ENCODE measurements at regions not wholly inside any gene's neighbourhood (a gene's known extent, or its start where the extent isn't known, plus 50 kb on each side); places are given as distances from the start of the nearest gene placed in this dataset.

GRCh38 chr13:68481130-68481529 is 1251.0 kb upstream of the PCDH9 start:
- no peaks in the 10 kb centered on the region for H3K27me3 Mint-ChIP-seq (ENCODE audit: low read depth, poor library complexity)
- TF ChIP-seq CTCF (IDR thresholded peaks at IDR 0.05), result no peak
- DNase-seq, result no peak
- H3K27ac Mint-ChIP-seq, result no peak overlapping the region
- H3K4me3 Mint-ChIP-seq, result no peak overlapping the region
- H3K4me1 Mint-ChIP-seq, result no peaks in the 10 kb centered on the region
- no peaks in the 10 kb centered on the region for H3K9me3 Mint-ChIP-seq
- H3K36me3 Mint-ChIP-seq (ENCODE audit: low read depth), result no peaks in the 10 kb centered on the region

- Mint-ChIP-seq H3K4me3 (no peak overlapping the region), H3K4me1 (no peaks in the 10 kb centered on the region), H3K9me3 (no peaks in the 10 kb centered on the region), H3K36me3 (ENCODE audit: low read depth) (no peaks in the 10 kb centered on the region), H3K27me3 (ENCODE audit: low read depth, poor library complexity) (no peaks in the 10 kb centered on the region), H3K27ac (no peak overlapping the region)
- no peak for TF ChIP-seq CTCF (IDR thresholded peaks at IDR 0.05)
- no peak for DNase-seq
These were observed 1243.7 kb upstream of the PCDH9 start for GRCh38 chr13:68473834-68474326.

GRCh38 chr13:68467160-68467559 is 1237.0 kb upstream of the PCDH9 start:
- TF ChIP-seq CTCF (IDR thresholded peaks at IDR 0.05), result no peak
- H3K36me3 Mint-ChIP-seq (ENCODE audit: low read depth), result no peaks in the 10 kb centered on the region
- no peaks in the 10 kb centered on the region for H3K4me1 Mint-ChIP-seq
- no peaks in the 10 kb centered on the region for H3K9me3 Mint-ChIP-seq
- H3K4me3 Mint-ChIP-seq, result no peak overlapping the region
- H3K27me3 Mint-ChIP-seq (ENCODE audit: low read depth, poor library complexity), result no peaks in the 10 kb centered on the region
- no peak overlapping the region for H3K27ac Mint-ChIP-seq
- DNase-seq, result no peak

- H3K4me3 Mint-ChIP-seq, result no peak overlapping the region
- no peak for DNase-seq
- no peaks in the 10 kb centered on the region for H3K27me3 Mint-ChIP-seq (ENCODE audit: low read depth, poor library complexity)
- H3K36me3 Mint-ChIP-seq (ENCODE audit: low read depth), result no peaks in the 10 kb centered on the region
- no peak overlapping the region for H3K27ac Mint-ChIP-seq
- H3K4me1 Mint-ChIP-seq, result no peaks in the 10 kb centered on the region
- no peaks in the 10 kb centered on the region for H3K9me3 Mint-ChIP-seq
- TF ChIP-seq CTCF (IDR thresholded peaks at IDR 0.05), result no peak
These were observed 1210.7 kb upstream of the PCDH9 start for GRCh38 chr13:68440874-68441273.

- no peaks in the 10 kb centered on the region for H3K9me3 Mint-ChIP-seq
- DNase-seq, result no peak
These were observed 1209.7 kb upstream of the PCDH9 start for GRCh38 chr13:68439817-68440216.

More at GRCh38 chr13:68439817-68440216, 1209.7 kb upstream of the PCDH9 start:
- Mint-ChIP-seq H3K27me3 (ENCODE audit: low read depth, poor library complexity) (no peaks in the 10 kb centered on the region), H3K36me3 (ENCODE audit: low read depth) (no peaks in the 10 kb centered on the region), H3K4me1 (no peaks in the 10 kb centered on the region), H3K27ac (no peak overlapping the region), H3K4me3 (no peak overlapping the region)
- no peak for TF ChIP-seq CTCF (IDR thresholded peaks at IDR 0.05)

Data from nephron progenitor cell (in vitro differentiated cells).